Keratinocyte (primary cell): ENCODE measurements at regions not wholly inside any gene's neighbourhood (a gene's known extent, or its start where the extent isn't known, plus 50 kb on each side); places are given as distances from the start of the nearest gene placed in this dataset.

ENCODE experiments used
- DNase-seq: peaks from one replicate; pipeline ENCODE4 v3.0.0-alpha.2; 2011; ENCODE audit warnings: low read depth, missing footprints, low spot score
- FAIRE-seq: peaks from 2 replicates; lab custom pipeline; 2011; peaks lifted over from hg19 to GRCh38; lab: Jason Lieb, UNC
- H2AFZ ChIP-seq: 2 replicates; pipeline ENCODE4 v1.6.0; 2012; ENCODE audit warnings: low read length, control low read depth, inconsistent platforms; ENCODE audit not compliant: control insufficient read depth
- H3K27ac ChIP-seq: 2 replicates; pipeline ENCODE4 v1.5.1; 2011; ENCODE audit warnings: low read length; ENCODE audit not compliant: control insufficient read depth, insufficient read depth
- H3K27me3 ChIP-seq: 3 replicates; pipeline ENCODE4 v1.6.0; 2011; ENCODE audit warnings: low read length; ENCODE audit not compliant: control insufficient read depth, insufficient read depth; ENCODE audit errors: extremely low read depth
- H3K36me3 ChIP-seq, 2 experiments: 2 replicates in 1 of 2; 3 replicates in 1 of 2; pipeline ENCODE4 v1.5.1; 2011; ENCODE audit warnings: low read length in 2 of 2, mild to moderate bottlenecking in 1 of 2; ENCODE audit not compliant: control insufficient read depth in 2 of 2, insufficient read depth in 2 of 2; ENCODE audit errors: extremely low read depth in 1 of 2
- H3K4me1 ChIP-seq: 3 replicates; pipeline ENCODE4 v1.5.1; 2011; ENCODE audit warnings: low read length; ENCODE audit not compliant: control insufficient read depth, insufficient read depth; ENCODE audit errors: extremely low read depth
- H3K4me2 ChIP-seq: 3 replicates; pipeline ENCODE4 v1.6.0; 2011; ENCODE audit warnings: low read depth, low read length; ENCODE audit not compliant: control insufficient read depth, insufficient read depth; ENCODE audit errors: extremely low read depth
- H3K4me3 ChIP-seq, 3 experiments: fragments of 200-600 bp in 1 of 3; sonication (generic) in 1 of 3; 2 replicates in 2 of 3; 3 replicates in 1 of 3; pipeline ENCODE4 v1.5.1; 2011 to 2016; ENCODE audit warnings: low read length in 3 of 3, mild to moderate bottlenecking in 3 of 3, control low read depth in 2 of 3, inconsistent platforms in 1 of 3, low read depth in 1 of 3, mixed read lengths in 1 of 3, mixed run types in 1 of 3, moderate library complexity in 1 of 3; ENCODE audit not compliant: control insufficient read depth in 2 of 3, insufficient read depth in 2 of 3; ENCODE audit errors: extremely low read depth in 1 of 3
- H3K79me2 ChIP-seq: 2 replicates; pipeline ENCODE4 v1.6.0; 2012; ENCODE audit warnings: low read length; ENCODE audit not compliant: control insufficient read depth, insufficient read depth
- H3K9ac ChIP-seq: 3 replicates; pipeline ENCODE4 v1.6.0; 2011; ENCODE audit warnings: low read length; ENCODE audit not compliant: control insufficient read depth, insufficient read depth; ENCODE audit errors: extremely low read depth
- H3K9me1 ChIP-seq: 3 replicates; pipeline ENCODE4 v1.6.0; 2011; ENCODE audit warnings: low read length; ENCODE audit not compliant: control insufficient read depth, insufficient read depth; ENCODE audit errors: extremely low read depth
- H3K9me3 ChIP-seq: 2 replicates; pipeline ENCODE4 v1.5.1; 2012; ENCODE audit warnings: low read depth, low read length; ENCODE audit not compliant: control insufficient read depth
- H4K20me1 ChIP-seq: 3 replicates; pipeline ENCODE4 v1.6.0; 2011; ENCODE audit warnings: low read length; ENCODE audit not compliant: control insufficient read depth, insufficient read depth; ENCODE audit errors: extremely low read depth
- CTCF ChIP-seq, 3 experiments: IDR thresholded peaks in 1 of 3; conservative IDR thresholded peaks in 1 of 3; optimal IDR thresholded peaks in 1 of 3; 2 replicates in 2 of 3; 3 replicates in 1 of 3; pipeline versions ENCODE3 to v1.5.1; 2011; ENCODE audit warnings: low read length in 3 of 3, mild to moderate bottlenecking in 3 of 3, moderate library complexity in 2 of 3, control low read depth in 1 of 3, inconsistent platforms in 1 of 3; ENCODE audit not compliant: insufficient read depth in 2 of 3; ENCODE audit errors: extremely low read depth in 1 of 3
- EZH2 ChIP-seq: IDR thresholded peaks from one replicate; pipeline ENCODE4 v1.6.1; 2012; ENCODE audit warnings: inconsistent platforms, mild to moderate bottlenecking, low read length, moderate library complexity
- dilution Hi-C: fragments of 300-500 bp; cut with MboI; formaldehyde crosslinking; loops from one replicate; pipeline ENCODE4 v1.7.0; 2020; ENCODE audit warnings: low sequenced_read_pairs; ENCODE audit not compliant: extremely low pct_ligation_motif_present

GRCh38 chr5:13403351-13403750 is 541.1 kb downstream of the DNAH5 start:
- H3K27ac ChIP-seq: no peak overlapping the region
- no peak overlapping the region for H3K4me3 ChIP-seq
- H3K4me2 ChIP-seq: no peak overlapping the region
- DNase-seq (no peak), FAIRE-seq (no peak)
- H3K9me1 ChIP-seq: no peaks in the 10 kb centered on the region
- TF ChIP-seq CTCF (optimal IDR thresholded peaks at IDR 0.05 in 1 of 3, IDR thresholded peaks at IDR 0.05 in 1 of 3, conservative IDR thresholded peaks at IDR 0.05 in 1 of 3; ENCODE audit: extremely low read depth in 1 of 3, insufficient read depth in 2 of 3, low read length in 3 of 3) (no peak), EZH2 (no peak)
- no peaks in the 10 kb centered on the region for H3K9me3 ChIP-seq
- H3K27me3 ChIP-seq: no peaks in the 10 kb centered on the region
- H4K20me1 ChIP-seq: no peaks in the 10 kb centered on the region
- H2AFZ ChIP-seq: no peak overlapping the region
- no peak overlapping the region for H3K9ac ChIP-seq
- no peaks in the 10 kb centered on the region for H3K36me3 ChIP-seq
- no peaks in the 10 kb centered on the region for H3K4me1 ChIP-seq
- H3K79me2 ChIP-seq: no peaks in the 10 kb centered on the region
- dilution Hi-C loops: no loop called here

GRCh38 chr5:13385066-13385465 is 559.4 kb downstream of the DNAH5 start:
- FAIRE-seq (no peak), DNase-seq (no peak)
- Histone ChIP-seq H3K9me3 (no peaks in the 10 kb centered on the region), H3K4me2 (no peak overlapping the region), H3K79me2 (no peaks in the 10 kb centered on the region), H3K9me1 (no peaks in the 10 kb centered on the region), H3K36me3 (no peaks in the 10 kb centered on the region), H4K20me1 (no peaks in the 10 kb centered on the region), H3K27ac (no peak overlapping the region), H3K9ac (no peak overlapping the region), H2AFZ (no peak overlapping the region), H3K27me3 (no peaks in the 10 kb centered on the region), H3K4me1 (no peaks in the 10 kb centered on the region), H3K4me3 (no peak overlapping the region)
- dilution Hi-C loops: no loop called here
- TF ChIP-seq EZH2 (no peak), CTCF (optimal IDR thresholded peaks at IDR 0.05 in 1 of 3, IDR thresholded peaks at IDR 0.05 in 1 of 3, conservative IDR thresholded peaks at IDR 0.05 in 1 of 3; ENCODE audit: extremely low read depth in 1 of 3, insufficient read depth in 2 of 3, low read length in 3 of 3) (no peak)
